CD14-positive monocyte (primary cell): ENCODE measurements at regions not wholly inside any gene's neighbourhood (a gene's known extent, or its start where the extent isn't known, plus 50 kb on each side); places are given as distances from the start of the nearest gene placed in this dataset.

Experiments
- DNase-seq, 3 donors: peaks; one replicate each; pipeline ENCODE4 v3.0.0-alpha.2; 2011 to 2022
- H2AFZ ChIP-seq: 2 replicates; pipeline ENCODE4 v1.6.0; 2012; ENCODE audit warnings: mild to moderate bottlenecking, low read depth, low read length, inconsistent platforms; ENCODE audit not compliant: insufficient read depth, poor library complexity, severe bottlenecking
- H3K27ac ChIP-seq, 2 donors: 1 replicate in 1 of 2; 2 replicates in 1 of 2; pipeline ENCODE4 v1.5.1; 2012 to 2013; ENCODE audit warnings: low read length in 2 of 2, control low read depth in 1 of 2, inconsistent platforms in 1 of 2, low read depth in 1 of 2, mild to moderate bottlenecking in 1 of 2
- H3K27me3 ChIP-seq, 2 donors: one replicate each; pipeline versions ENCODE4 v1.6.0 to v1.6.1; 2011 to 2013; ENCODE audit warnings: low read length in 2 of 2; ENCODE audit not compliant: control insufficient read depth in 2 of 2, insufficient read depth in 2 of 2
- H3K36me3 ChIP-seq, 2 donors: replicated peaks in 1 of 2; 1 replicate in 1 of 2; 2 replicates in 1 of 2; pipeline versions ENCODE4 v1.5.1 to v1.6.1; 2012 to 2013; ENCODE audit warnings: low read length in 2 of 2, control low read depth in 1 of 2, inconsistent platforms in 1 of 2, mild to moderate bottlenecking in 1 of 2; ENCODE audit not compliant: insufficient read depth in 2 of 2, control insufficient read depth in 1 of 2
- H3K4me1 ChIP-seq, 2 donors: 1 replicate in 1 of 2; 2 replicates in 1 of 2; pipeline versions ENCODE4 v1.5.1 to v1.6.1; 2012 to 2013; ENCODE audit warnings: low read length in 2 of 2, control low read depth in 1 of 2, inconsistent platforms in 1 of 2, mild to moderate bottlenecking in 1 of 2, moderate library complexity in 1 of 2; ENCODE audit not compliant: insufficient read depth in 2 of 2, control insufficient read depth in 1 of 2
- H3K4me2 ChIP-seq: replicated peaks from 2 replicates; pipeline ENCODE3; 2012; ENCODE audit warnings: low read length, moderate library complexity, mild to moderate bottlenecking; ENCODE audit not compliant: poor library complexity, severe bottlenecking; ENCODE audit errors: extremely low read depth
- H3K4me3 ChIP-seq, 3 experiments: fragments of 200-600 bp in 1 of 3; sonication (generic) in 1 of 3; replicated peaks in 1 of 3; 1 replicate in 2 of 3; 2 replicates in 1 of 3; pipeline ENCODE4 v1.5.1; 2011 to 2013; ENCODE audit warnings: low read length in 3 of 3, mild to moderate bottlenecking in 3 of 3, control low read depth in 2 of 3, low read depth in 2 of 3, inconsistent platforms in 1 of 3, moderate library complexity in 1 of 3
- H3K79me2 ChIP-seq: 2 replicates; pipeline ENCODE4 v1.6.0; 2012; ENCODE audit warnings: mild to moderate bottlenecking, control low read depth, inconsistent platforms, low read length, moderate library complexity; ENCODE audit not compliant: insufficient read depth
- H3K9ac ChIP-seq: 2 replicates; pipeline ENCODE4 v1.6.0; 2017; ENCODE audit warnings: low read length, mild to moderate bottlenecking; ENCODE audit not compliant: insufficient read depth, poor library complexity, severe bottlenecking
- H3K9me3 ChIP-seq, 2 donors: replicated peaks in 1 of 2; 1 replicate in 1 of 2; 2 replicates in 1 of 2; pipeline versions ENCODE4 v1.5.1 to v1.6.1; 2012 to 2013; ENCODE audit warnings: low read length in 2 of 2, control low read depth in 1 of 2; ENCODE audit not compliant: control insufficient read depth in 1 of 2, insufficient read depth in 1 of 2
- H4K20me1 ChIP-seq: 2 replicates; pipeline ENCODE4 v1.6.0; 2012; ENCODE audit warnings: mild to moderate bottlenecking, low read length, control low read depth, moderate library complexity; ENCODE audit not compliant: insufficient read depth
- H3K27ac Mint-ChIP-seq, 7 donors: one replicate each; pipeline ENCODE4 v1.8.0; 2020; ENCODE audit warnings: mild to moderate bottlenecking in 7 of 7, mixed read lengths in 7 of 7, moderate library complexity in 6 of 7, inconsistent platforms in 2 of 7
- H3K27me3 Mint-ChIP-seq, 3 donors: one replicate each; pipeline ENCODE4 v1.8.0; 2021 to 2022; ENCODE audit warnings: low read depth in 3 of 3, mild to moderate bottlenecking in 3 of 3, mixed read lengths in 3 of 3, moderate library complexity in 3 of 3, inconsistent platforms in 1 of 3
- H3K36me3 Mint-ChIP-seq, 2 donors: one replicate each; pipeline ENCODE4 v1.8.0; 2020; ENCODE audit warnings: mixed read lengths in 2 of 2, inconsistent platforms in 1 of 2, mild to moderate bottlenecking in 1 of 2
- H3K4me1 Mint-ChIP-seq: one replicate; pipeline ENCODE4 v1.8.0; 2020; ENCODE audit warnings: mild to moderate bottlenecking, mixed read lengths
- H3K4me3 Mint-ChIP-seq, 2 donors: one replicate each; pipeline ENCODE4 v1.8.0; 2020; ENCODE audit warnings: mild to moderate bottlenecking in 2 of 2, mixed read lengths in 2 of 2, moderate library complexity in 1 of 2
- H3K9me3 Mint-ChIP-seq, 7 donors: one replicate each; pipeline ENCODE4 v1.8.0; 2020 to 2022; ENCODE audit warnings: mixed read lengths in 7 of 7, mild to moderate bottlenecking in 6 of 7, moderate library complexity in 6 of 7, inconsistent platforms in 2 of 7
- CTCF ChIP-seq: fragments of 200-600 bp; IDR thresholded peaks from one replicate; pipeline ENCODE4 v1.8.0; 2022; ENCODE audit warnings: antibody characterized with exemption, mild to moderate bottlenecking
- WGBS: methylation state at CpG from one replicate; pipeline ENCODE4 v1.1.5; 2013; ENCODE audit warnings: missing lambda C conversion rate; ENCODE audit not compliant: insufficient coverage; 5-methylcytosine and 5-hydroxymethylcytosine counted together
- intact Hi-C, 2 donors: fragments of 100-400 bp; cut with micrococcal nuclease; formaldehyde crosslinking; loops; one replicate each; pipeline versions ENCODE4 v1.15.0 to v1.15.1; 2023

DNA sequence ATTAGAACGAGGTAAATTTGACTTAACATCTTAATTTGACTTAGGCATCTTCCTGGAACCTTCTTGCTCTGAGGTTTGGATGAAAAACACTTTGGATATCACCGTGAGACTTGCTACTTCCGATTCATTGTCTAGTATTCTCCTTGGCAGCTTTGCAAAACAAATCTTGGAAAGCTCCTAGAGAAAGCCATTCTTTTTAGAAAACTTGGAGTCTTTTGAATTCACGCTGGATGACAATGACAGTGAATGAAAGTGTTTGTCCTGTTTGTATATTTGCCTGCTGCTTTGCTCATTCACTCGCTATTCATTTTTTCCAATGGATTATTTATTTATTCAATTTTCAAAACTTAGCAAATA is 222.1 kb upstream of the HMGA2 start:
- Mint-ChIP-seq H3K4me1 (peaks cover 6% of the 10 kb centered on the region), H3K27ac (no peak overlapping the region), H3K36me3 (no peaks in the 10 kb centered on the region), H3K27me3 (peaks cover 4 to 13% (median 5%) of the 10 kb centered on the region in 3 donors), H3K9me3 (no peaks in the 10 kb centered on the region), H3K4me3 (no peak overlapping the region)
- DNase-seq = no peak
- no peaks in the 10 kb centered on the region for H3K9me3 ChIP-seq
- H3K27ac ChIP-seq = no peak overlapping the region
- no peaks in the 10 kb centered on the region for H3K79me2 ChIP-seq
- 15% methylated on average over 2 of the region's 5 CpGs for WGBS
- intact Hi-C loops = no loop called here
- no peak overlapping the region for H3K4me2 ChIP-seq
- no peak overlapping the region for H3K4me3 ChIP-seq
- H3K27me3 ChIP-seq = peaks cover 2 to 3% of the 10 kb centered on the region in 2 donors
- no peaks in the 10 kb centered on the region for H3K36me3 ChIP-seq
- H3K4me1 ChIP-seq = peaks cover 0 to 2% of the 10 kb centered on the region in 2 donors
- TF ChIP-seq CTCF = no peak
- H4K20me1 ChIP-seq = no peaks in the 10 kb centered on the region
- H3K9ac ChIP-seq = no peak overlapping the region
- H2AFZ ChIP-seq = no peak overlapping the region

DNA sequence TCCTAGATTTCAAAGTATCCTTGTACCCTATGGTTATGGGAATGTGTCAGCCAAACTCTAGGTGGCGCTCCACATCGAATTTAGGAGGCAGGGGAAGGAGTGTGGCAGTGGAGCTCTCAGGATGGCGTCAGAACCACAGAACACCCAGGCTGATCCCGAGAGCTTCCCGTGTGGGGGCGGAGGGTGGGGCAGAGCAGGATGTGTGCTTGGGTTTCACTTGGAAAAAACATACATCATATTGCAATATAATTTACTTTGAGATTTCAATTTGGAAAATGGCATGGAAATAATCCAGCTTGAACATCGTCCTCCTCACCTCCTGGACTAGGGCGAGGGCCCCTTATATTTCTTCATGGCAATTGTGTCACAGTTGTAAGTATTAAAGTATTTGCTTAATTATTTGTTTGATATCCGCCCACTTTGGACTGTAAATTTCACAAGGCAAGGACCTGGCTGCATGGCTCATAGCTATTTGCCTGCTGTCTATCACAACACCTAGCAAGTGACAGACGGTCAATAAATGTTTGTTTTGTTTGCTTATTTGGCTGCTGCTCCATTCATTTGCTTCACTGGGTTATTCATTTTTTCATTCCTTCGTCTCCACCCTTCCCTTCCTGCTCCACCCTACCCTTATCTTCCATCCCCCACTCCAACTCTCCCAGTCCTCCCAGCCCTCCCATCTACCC is 221.5 kb upstream of the HMGA2 start:
- Histone ChIP-seq H4K20me1 (no peaks in the 10 kb centered on the region), H3K27ac (no peak overlapping the region), H2AFZ (no peak overlapping the region), H3K4me1 (peaks cover 0 to 2% of the 10 kb centered on the region in 2 donors), H3K36me3 (no peaks in the 10 kb centered on the region), H3K27me3 (peaks cover 2 to 3% of the 10 kb centered on the region in 2 donors), H3K9ac (no peak overlapping the region), H3K4me2 (no peak overlapping the region), H3K9me3 (no peaks in the 10 kb centered on the region), H3K79me2 (no peaks in the 10 kb centered on the region), H3K4me3 (no peak overlapping the region)
- no peak overlapping the region for H3K27ac Mint-ChIP-seq
- intact Hi-C loops = no loop called here
- H3K9me3 Mint-ChIP-seq = peaks cover 0 to 3% (median under 1%) of the 10 kb centered on the region in 7 donors
- 67% methylated on average over 1 of the region's 11 CpGs for WGBS
- DNase-seq = peak; percentile 21 to 56 (median 27)
- peak; percentile 74 for TF ChIP-seq CTCF
- H3K4me1 Mint-ChIP-seq = peaks cover 6% of the 10 kb centered on the region
- peaks cover 5 to 13% (median 5%) of the 10 kb centered on the region in 3 donors for H3K27me3 Mint-ChIP-seq
- H3K36me3 Mint-ChIP-seq = no peaks in the 10 kb centered on the region
- H3K4me3 Mint-ChIP-seq = no peak overlapping the region
